IMR-90 (cell line): ENCODE measurements at regions not wholly inside any gene's neighbourhood (a gene's known extent, or its start where the extent isn't known, plus 50 kb on each side); places are given as distances from the start of the nearest gene placed in this dataset.

Experiments used
- ATAC-seq: fragments of 200-7000 bp; cut with Tn5 transposase; 2 replicates; pipeline ENCODE4 v1.9.1; 2020; ENCODE audit warnings: low read depth, mild to moderate bottlenecking, moderate library complexity
- BruUV-seq: library from RNA; stranded (reverse); fragments of 400-500 nt; replicated peaks from 2 replicates; lab custom pipeline; 2021; lab: Mats Ljungman, UMichigan
- CTCF ChIA-PET: fragments of 300-600 bp; formaldehyde crosslinking; extraction: SDS; loops from one replicate; lab custom pipeline; 2021; ENCODE audit warnings: antibody characterized with exemption; lab: Yijun Ruan, JAX
- POLR2A ChIA-PET: fragments of 300-600 bp; sonication (Branson Sonifier 250); formaldehyde crosslinking; loops from one replicate; lab custom pipeline; 2022; ENCODE audit warnings: antibody characterized with exemption; ENCODE audit not compliant: unreplicated experiment; lab: Charles Lee
- DNase-seq: peaks from one replicate; pipeline ENCODE4 v3.0.0; 2013
- H2AFZ ChIP-seq: replicated peaks from 2 replicates; pipeline ENCODE3; 2013; ENCODE audit warnings: low read length, mild to moderate bottlenecking; ENCODE audit not compliant: poor library complexity
- H2AK5ac ChIP-seq: 2 replicates; pipeline ENCODE4 v1.6.1; 2013; ENCODE audit warnings: low read depth, low read length, inconsistent platforms
- H2AK9ac ChIP-seq: replicated peaks from 2 replicates; pipeline ENCODE3; 2013; ENCODE audit warnings: mild to moderate bottlenecking, low read depth, low read length, moderate library complexity; ENCODE audit not compliant: poor library complexity
- H2BK120ac ChIP-seq: 2 replicates; pipeline ENCODE4 v1.6.1; 2013; ENCODE audit warnings: low read depth, low read length, inconsistent platforms
- H2BK15ac ChIP-seq: 3 replicates; pipeline ENCODE4 v1.6.1; 2013; ENCODE audit warnings: low read depth, low read length, inconsistent platforms
- H2BK20ac ChIP-seq: 2 replicates; pipeline ENCODE4 v1.6.1; 2013; ENCODE audit warnings: low read depth, mild to moderate bottlenecking, inconsistent platforms, low read length, moderate library complexity
- H2BK5ac ChIP-seq: 2 replicates; pipeline ENCODE4 v1.6.1; 2013; ENCODE audit warnings: mild to moderate bottlenecking, low read depth, low read length, inconsistent platforms; ENCODE audit not compliant: poor library complexity, severe bottlenecking
- H3K14ac ChIP-seq: replicated peaks from 2 replicates; pipeline ENCODE4 v1.6.1; 2013; ENCODE audit warnings: low read depth, low read length, inconsistent platforms
- H3K18ac ChIP-seq: 2 replicates; pipeline ENCODE4 v1.6.1; 2013; ENCODE audit warnings: low read depth, low read length, control low read depth
- H3K23ac ChIP-seq: 2 replicates; pipeline ENCODE4 v1.6.1; 2013; ENCODE audit warnings: low read depth, low read length, inconsistent platforms
- H3K27ac ChIP-seq: 2 replicates; pipeline ENCODE4 v1.5.1; 2013; ENCODE audit warnings: mild to moderate bottlenecking, control low read depth, low read length; ENCODE audit not compliant: insufficient read depth
- H3K27me3 ChIP-seq: 2 replicates; pipeline ENCODE4 v1.6.1; 2013; ENCODE audit warnings: low read length; ENCODE audit not compliant: control insufficient read depth, insufficient read depth
- H3K36me3 ChIP-seq: 2 replicates; pipeline ENCODE4 v1.6.1; 2013; ENCODE audit warnings: low read length, mixed read lengths; ENCODE audit not compliant: control insufficient read depth, insufficient read depth
- H3K4ac ChIP-seq: 2 replicates; pipeline ENCODE4 v1.6.1; 2013; ENCODE audit warnings: low read depth, low read length, inconsistent platforms
- H3K4me1 ChIP-seq: 2 replicates; pipeline ENCODE4 v1.6.1; 2013; ENCODE audit warnings: low read length, mixed read lengths; ENCODE audit not compliant: control insufficient read depth, insufficient read depth
- H3K4me2 ChIP-seq: 2 replicates; pipeline ENCODE4 v1.6.1; 2013; ENCODE audit warnings: low read depth, mild to moderate bottlenecking, control low read depth, low read length, moderate library complexity
- H3K4me3 ChIP-seq: 2 replicates; pipeline ENCODE4 v1.5.1; 2013; ENCODE audit warnings: low read depth, mild to moderate bottlenecking, control low read depth, low read length, moderate library complexity; ENCODE audit not compliant: insufficient read depth
- H3K56ac ChIP-seq: 2 replicates; pipeline ENCODE4 v1.6.1; 2013; ENCODE audit warnings: low read length, inconsistent platforms; ENCODE audit not compliant: insufficient read depth; ENCODE audit errors: extremely low read depth
- H3K79me1 ChIP-seq, 2 experiments: 2 replicates each; pipeline ENCODE4 v1.6.1; 2013; ENCODE audit warnings: low read length in 2 of 2, inconsistent platforms in 1 of 2, low read depth in 1 of 2
- H3K9ac ChIP-seq: 2 replicates; pipeline ENCODE4 v1.6.1; 2013; ENCODE audit warnings: low read depth, low read length, control low read depth
- H3K9me1 ChIP-seq: 2 replicates; pipeline ENCODE4 v1.6.1; 2013; ENCODE audit warnings: low read length, inconsistent platforms; ENCODE audit not compliant: insufficient read depth
- H3K9me3 ChIP-seq: 2 replicates; pipeline ENCODE4 v1.6.1; 2013; ENCODE audit warnings: low read length; ENCODE audit not compliant: control insufficient read depth, insufficient read depth
- H4K20me1 ChIP-seq: 2 replicates; pipeline ENCODE4 v1.6.1; 2013; ENCODE audit warnings: low read length, inconsistent platforms; ENCODE audit not compliant: insufficient read depth
- H4K5ac ChIP-seq: 2 replicates; pipeline ENCODE4 v1.6.1; 2013; ENCODE audit warnings: mild to moderate bottlenecking, low read depth, low read length, control low read depth
- H4K8ac ChIP-seq, 2 experiments: 2 replicates each; pipeline ENCODE4 v1.6.1; 2013; ENCODE audit warnings: low read depth in 2 of 2, low read length in 2 of 2, control low read depth in 1 of 2, inconsistent platforms in 1 of 2
- H4K91ac ChIP-seq: 2 replicates; pipeline ENCODE4 v1.6.1; 2013; ENCODE audit warnings: low read depth, low read length, inconsistent platforms; ENCODE audit not compliant: insufficient read depth
- BHLHE40 ChIP-seq: fragments of 150-350 bp; IDR thresholded peaks from 2 replicates; pipeline ENCODE4 v1.6.1; 2016; ENCODE audit warnings: mild to moderate bottlenecking, low read depth, low read length
- CEBPB ChIP-seq: IDR thresholded peaks from 2 replicates; pipeline ENCODE4 v1.6.1; 2012; ENCODE audit warnings: low read depth, low read length, improper control_type of control experiment
- CHD1 ChIP-seq: IDR thresholded peaks from 2 replicates; pipeline ENCODE4 v1.6.1; 2012; ENCODE audit warnings: low read depth, low read length, improper control_type of control experiment
- FOS ChIP-seq: fragments of 150-350 bp; IDR thresholded peaks from 2 replicates; pipeline ENCODE4 v1.6.1; 2016; ENCODE audit warnings: low read depth, low read length
- MAFK ChIP-seq: IDR thresholded peaks from 2 replicates; pipeline ENCODE4 v1.6.1; 2012; ENCODE audit warnings: low read depth, low read length, improper control_type of control experiment
- MAZ ChIP-seq: IDR thresholded peaks from 2 replicates; pipeline ENCODE4 v1.6.1; 2012; ENCODE audit warnings: low read depth, mild to moderate bottlenecking, low read length, improper control_type of control experiment, moderate library complexity, borderline replicate concordance
- MXI1 ChIP-seq: IDR thresholded peaks from 2 replicates; pipeline ENCODE4 v1.6.1; 2012; ENCODE audit warnings: low read depth, mild to moderate bottlenecking, low read length, moderate library complexity, borderline replicate concordance
- NFE2L2 ChIP-seq: fragments of 150-350 bp; IDR thresholded peaks from 2 replicates; pipeline ENCODE4 v1.6.1; 2016; ENCODE audit warnings: low read depth, mild to moderate bottlenecking, low read length
- POLR2A ChIP-seq: IDR thresholded peaks from 2 replicates; pipeline ENCODE4 v1.6.1; 2012; ENCODE audit warnings: mild to moderate bottlenecking, low read depth, low read length
- RAD21 ChIP-seq: IDR thresholded peaks from 2 replicates; pipeline ENCODE4 v1.6.1; 2012; ENCODE audit warnings: low read length, improper control_type of control experiment
- RCOR1 ChIP-seq: IDR thresholded peaks from 2 replicates; pipeline ENCODE4 v1.6.1; 2012; ENCODE audit warnings: mild to moderate bottlenecking, low read length, improper control_type of control experiment; ENCODE audit not compliant: insufficient replicate concordance
- SMC3 ChIP-seq: fragments of 150-350 bp; IDR thresholded peaks from 2 replicates; pipeline ENCODE4 v1.6.1; 2016; ENCODE audit warnings: low read depth, mild to moderate bottlenecking, antibody characterized with exemption, low read length, moderate library complexity
- USF2 ChIP-seq: fragments of 150-350 bp; IDR thresholded peaks from 2 replicates; pipeline ENCODE4 v1.6.1; 2017; ENCODE audit warnings: mild to moderate bottlenecking, antibody characterized with exemption, low read length, low read depth
- WGBS, 2 experiments: methylation state at CpG; one replicate each; pipeline versions ENCODE4 v1.1.5 to v1.1.7; 2013; ENCODE audit warnings: missing lambda C conversion rate in 2 of 2; ENCODE audit not compliant: insufficient read length in 1 of 2; ENCODE audit errors: extremely low coverage in 2 of 2; 5-methylcytosine and 5-hydroxymethylcytosine counted together
- dilution Hi-C: fragments of 300-500 bp; cut with HindIII; formaldehyde crosslinking; loops from one replicate; pipeline ENCODE4 v1.14.3; 2018; ENCODE audit warnings: low sequenced_read_pairs; ENCODE audit not compliant: unreplicated experiment
- in situ Hi-C: fragments of 300-500 bp; cut with MboI; formaldehyde crosslinking; loops from 3 replicates; pipeline ENCODE4 v1.14.3; 2019; ENCODE audit warnings: low sequenced_read_pairs, inconsistent platforms, mixed read lengths
- intact Hi-C: fragments of 100-400 bp; cut with micrococcal nuclease; formaldehyde crosslinking; loops from 2 replicates; pipeline ENCODE4 v1.10.0; 2022
- TF ChIP-seq, protein P1 (sequence below): fragments of 150-350 bp; IDR thresholded peaks from 2 replicates; pipeline ENCODE4 v1.6.1; 2016; ENCODE audit warnings: low read depth, mild to moderate bottlenecking, low read length, moderate library complexity, borderline replicate concordance
- TF ChIP-seq, protein P2 (sequence below): conservative IDR thresholded peaks from 2 replicates; pipeline ENCODE4 v1.5.1; 2012; ENCODE audit warnings: mild to moderate bottlenecking, low read depth, low read length, improper control_type of control experiment

DNA sequence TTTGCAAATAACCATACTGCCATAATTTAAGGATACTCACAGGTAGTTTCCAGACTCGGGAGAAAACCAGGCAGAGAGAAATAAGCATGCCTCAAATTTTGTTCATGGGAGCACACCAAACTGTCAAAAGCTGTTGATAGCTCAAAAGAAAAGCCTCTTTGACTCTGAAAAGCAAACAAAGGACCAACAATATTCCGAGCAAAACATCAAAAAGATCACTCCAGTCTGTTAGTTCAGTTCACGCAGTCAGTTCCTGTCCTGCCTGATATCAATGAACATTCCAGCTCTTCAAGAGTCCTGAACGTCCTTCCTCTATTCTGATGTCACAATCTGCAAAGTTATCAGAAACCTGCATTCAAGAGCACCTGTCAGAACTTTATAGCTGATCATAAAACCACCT is 78.7 kb downstream of the RRM2 start:
- no peak overlapping the region for H4K8ac ChIP-seq
- no peak overlapping the region for H2BK120ac ChIP-seq
- H3K9ac ChIP-seq: no peak overlapping the region
- no peak overlapping the region for H3K18ac ChIP-seq
- no peak overlapping the region for H4K91ac ChIP-seq
- intact Hi-C loops: no loop called here
- in situ Hi-C loops: no loop called here
- no peak overlapping the region for H2BK5ac ChIP-seq
- no peak overlapping the region for H2AK5ac ChIP-seq
- H3K9me1 ChIP-seq: peaks cover 3% of the 10 kb centered on the region; the same call in 1 of the 2 replicates
- no peak overlapping the region for H3K14ac ChIP-seq
- no peak overlapping the region for H3K4ac ChIP-seq
- ChIA-PET CTCF (no interaction called here), POLR2A (interaction anchor here (0.6 kb wide), 1 partner anchor 78 kb away, joined by 3 read pairs; no protein-coding TSS in a partner anchor)
- H3K79me1 ChIP-seq: no peaks in the 10 kb centered on the region
- H3K9me3 ChIP-seq: peaks cover 8% of the 10 kb centered on the region
- no peak overlapping the region for H3K23ac ChIP-seq
- no peak overlapping the region for H2AK9ac ChIP-seq
- no peak overlapping the region for H3K4me3 ChIP-seq
- no peak overlapping the region for H2BK20ac ChIP-seq
- WGBS, 2 experiments: 89% methylated on average over 3 of the region's 4 CpGs; no CpG with 5 or more reads in 1 of the 2 experiments
- H2BK15ac ChIP-seq: no peak overlapping the region
- H4K5ac ChIP-seq: no peak overlapping the region
- no peaks in the 10 kb centered on the region; the same call in 1 of the 2 replicates for H3K4me1 ChIP-seq
- ATAC-seq: no peak
- H3K36me3 ChIP-seq: no peaks in the 10 kb centered on the region
- H3K56ac ChIP-seq: no peak overlapping the region
- H3K4me2 ChIP-seq: no peak overlapping the region
- no TSS peak for BruUV-seq
- no peaks in the 10 kb centered on the region for H4K20me1 ChIP-seq
- dilution Hi-C loops: no loop called here
- H2AFZ ChIP-seq: no peak overlapping the region
- H3K27ac ChIP-seq: no peak overlapping the region
- TF ChIP-seq RCOR1 (no peak), NFE2L2 (no peak), FOS (no peak), RAD21 (no peak), MAFK (no peak), SMC3 (no peak), POLR2A (no peak), CEBPB (no peak), MXI1 (no peak), BHLHE40 (no peak), USF2 (no peak), MAZ (no peak), CHD1 (no peak)
- TF ChIP-seq, protein P1, sequence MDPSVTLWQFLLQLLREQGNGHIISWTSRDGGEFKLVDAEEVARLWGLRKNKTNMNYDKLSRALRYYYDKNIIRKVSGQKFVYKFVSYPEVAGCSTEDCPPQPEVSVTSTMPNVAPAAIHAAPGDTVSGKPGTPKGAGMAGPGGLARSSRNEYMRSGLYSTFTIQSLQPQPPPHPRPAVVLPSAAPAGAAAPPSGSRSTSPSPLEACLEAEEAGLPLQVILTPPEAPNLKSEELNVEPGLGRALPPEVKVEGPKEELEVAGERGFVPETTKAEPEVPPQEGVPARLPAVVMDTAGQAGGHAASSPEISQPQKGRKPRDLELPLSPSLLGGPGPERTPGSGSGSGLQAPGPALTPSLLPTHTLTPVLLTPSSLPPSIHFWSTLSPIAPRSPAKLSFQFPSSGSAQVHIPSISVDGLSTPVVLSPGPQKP: no peak
- TF ChIP-seq, protein P2, sequence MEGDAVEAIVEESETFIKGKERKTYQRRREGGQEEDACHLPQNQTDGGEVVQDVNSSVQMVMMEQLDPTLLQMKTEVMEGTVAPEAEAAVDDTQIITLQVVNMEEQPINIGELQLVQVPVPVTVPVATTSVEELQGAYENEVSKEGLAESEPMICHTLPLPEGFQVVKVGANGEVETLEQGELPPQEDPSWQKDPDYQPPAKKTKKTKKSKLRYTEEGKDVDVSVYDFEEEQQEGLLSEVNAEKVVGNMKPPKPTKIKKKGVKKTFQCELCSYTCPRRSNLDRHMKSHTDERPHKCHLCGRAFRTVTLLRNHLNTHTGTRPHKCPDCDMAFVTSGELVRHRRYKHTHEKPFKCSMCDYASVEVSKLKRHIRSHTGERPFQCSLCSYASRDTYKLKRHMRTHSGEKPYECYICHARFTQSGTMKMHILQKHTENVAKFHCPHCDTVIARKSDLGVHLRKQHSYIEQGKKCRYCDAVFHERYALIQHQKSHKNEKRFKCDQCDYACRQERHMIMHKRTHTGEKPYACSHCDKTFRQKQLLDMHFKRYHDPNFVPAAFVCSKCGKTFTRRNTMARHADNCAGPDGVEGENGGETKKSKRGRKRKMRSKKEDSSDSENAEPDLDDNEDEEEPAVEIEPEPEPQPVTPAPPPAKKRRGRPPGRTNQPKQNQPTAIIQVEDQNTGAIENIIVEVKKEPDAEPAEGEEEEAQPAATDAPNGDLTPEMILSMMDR: no peak
- H3K27me3 ChIP-seq: no peaks in the 10 kb centered on the region
- DNase-seq: no peak
